Keratinocyte (primary cell): ENCODE measurements at regions not wholly inside any gene's neighbourhood (a gene's known extent, or its start where the extent isn't known, plus 50 kb on each side); places are given as distances from the start of the nearest gene placed in this dataset.
A peak's percentile ranks its signal among the peaks of the same experiment; 100 is the strongest.

Source experiments
- DNase-seq: peaks from one replicate; pipeline ENCODE4 v3.0.0-alpha.2; 2011; ENCODE audit warnings: low read depth, missing footprints, low spot score
- FAIRE-seq: peaks from 2 replicates; lab custom pipeline; 2011; peaks lifted over from hg19 to GRCh38; lab: Jason Lieb, UNC
- H2AFZ ChIP-seq: 2 replicates; pipeline ENCODE4 v1.6.0; 2012; ENCODE audit warnings: low read length, control low read depth, inconsistent platforms; ENCODE audit not compliant: control insufficient read depth
- H3K27ac ChIP-seq: 2 replicates; pipeline ENCODE4 v1.5.1; 2011; ENCODE audit warnings: low read length; ENCODE audit not compliant: control insufficient read depth, insufficient read depth
- H3K27me3 ChIP-seq: 3 replicates; pipeline ENCODE4 v1.6.0; 2011; ENCODE audit warnings: low read length; ENCODE audit not compliant: control insufficient read depth, insufficient read depth; ENCODE audit errors: extremely low read depth
- H3K36me3 ChIP-seq, 2 experiments: 2 replicates in 1 of 2; 3 replicates in 1 of 2; pipeline ENCODE4 v1.5.1; 2011; ENCODE audit warnings: low read length in 2 of 2, mild to moderate bottlenecking in 1 of 2; ENCODE audit not compliant: control insufficient read depth in 2 of 2, insufficient read depth in 2 of 2; ENCODE audit errors: extremely low read depth in 1 of 2
- H3K4me1 ChIP-seq: 3 replicates; pipeline ENCODE4 v1.5.1; 2011; ENCODE audit warnings: low read length; ENCODE audit not compliant: control insufficient read depth, insufficient read depth; ENCODE audit errors: extremely low read depth
- H3K4me2 ChIP-seq: 3 replicates; pipeline ENCODE4 v1.6.0; 2011; ENCODE audit warnings: low read depth, low read length; ENCODE audit not compliant: control insufficient read depth, insufficient read depth; ENCODE audit errors: extremely low read depth
- H3K4me3 ChIP-seq, 3 experiments: fragments of 200-600 bp in 1 of 3; sonication (generic) in 1 of 3; 2 replicates in 2 of 3; 3 replicates in 1 of 3; pipeline ENCODE4 v1.5.1; 2011 to 2016; ENCODE audit warnings: low read length in 3 of 3, mild to moderate bottlenecking in 3 of 3, control low read depth in 2 of 3, inconsistent platforms in 1 of 3, low read depth in 1 of 3, mixed read lengths in 1 of 3, mixed run types in 1 of 3, moderate library complexity in 1 of 3; ENCODE audit not compliant: control insufficient read depth in 2 of 3, insufficient read depth in 2 of 3; ENCODE audit errors: extremely low read depth in 1 of 3
- H3K79me2 ChIP-seq: 2 replicates; pipeline ENCODE4 v1.6.0; 2012; ENCODE audit warnings: low read length; ENCODE audit not compliant: control insufficient read depth, insufficient read depth
- H3K9ac ChIP-seq: 3 replicates; pipeline ENCODE4 v1.6.0; 2011; ENCODE audit warnings: low read length; ENCODE audit not compliant: control insufficient read depth, insufficient read depth; ENCODE audit errors: extremely low read depth
- H3K9me1 ChIP-seq: 3 replicates; pipeline ENCODE4 v1.6.0; 2011; ENCODE audit warnings: low read length; ENCODE audit not compliant: control insufficient read depth, insufficient read depth; ENCODE audit errors: extremely low read depth
- H3K9me3 ChIP-seq: 2 replicates; pipeline ENCODE4 v1.5.1; 2012; ENCODE audit warnings: low read depth, low read length; ENCODE audit not compliant: control insufficient read depth
- H4K20me1 ChIP-seq: 3 replicates; pipeline ENCODE4 v1.6.0; 2011; ENCODE audit warnings: low read length; ENCODE audit not compliant: control insufficient read depth, insufficient read depth; ENCODE audit errors: extremely low read depth
- CTCF ChIP-seq, 3 experiments: IDR thresholded peaks in 1 of 3; conservative IDR thresholded peaks in 1 of 3; optimal IDR thresholded peaks in 1 of 3; 2 replicates in 2 of 3; 3 replicates in 1 of 3; pipeline versions ENCODE3 to v1.5.1; 2011; ENCODE audit warnings: low read length in 3 of 3, mild to moderate bottlenecking in 3 of 3, moderate library complexity in 2 of 3, control low read depth in 1 of 3, inconsistent platforms in 1 of 3; ENCODE audit not compliant: insufficient read depth in 2 of 3; ENCODE audit errors: extremely low read depth in 1 of 3
- EZH2 ChIP-seq: IDR thresholded peaks from one replicate; pipeline ENCODE4 v1.6.1; 2012; ENCODE audit warnings: inconsistent platforms, mild to moderate bottlenecking, low read length, moderate library complexity
- dilution Hi-C: fragments of 300-500 bp; cut with MboI; formaldehyde crosslinking; loops from one replicate; pipeline ENCODE4 v1.7.0; 2020; ENCODE audit warnings: low sequenced_read_pairs; ENCODE audit not compliant: extremely low pct_ligation_motif_present

- no peaks in the 10 kb centered on the region for H3K27me3 ChIP-seq
- TF ChIP-seq EZH2, result no peak
- no peak for TF ChIP-seq CTCF (optimal IDR thresholded peaks at IDR 0.05 in 1 of 3, IDR thresholded peaks at IDR 0.05 in 1 of 3, conservative IDR thresholded peaks at IDR 0.05 in 1 of 3; ENCODE audit: extremely low read depth in 1 of 3, insufficient read depth in 2 of 3, low read length in 3 of 3)
- peak overlapping the region; percentile 11 for H3K9ac ChIP-seq
- dilution Hi-C loops, result no loop called here
- DNase-seq (peak; percentile 85), FAIRE-seq (peak; percentile 100)
- no peak overlapping the region for H2AFZ ChIP-seq
- no peak overlapping the region for H3K4me3 ChIP-seq
- no peaks in the 10 kb centered on the region for H3K9me1 ChIP-seq
- no peaks in the 10 kb centered on the region for H3K79me2 ChIP-seq
- H3K4me2 ChIP-seq, result peak overlapping the region; percentile 65
- no peaks in the 10 kb centered on the region for H4K20me1 ChIP-seq
- H3K4me1 ChIP-seq, result peaks cover 34% of the 10 kb centered on the region
- peak overlapping the region; percentile 43 for H3K27ac ChIP-seq
- H3K9me3 ChIP-seq, result no peaks in the 10 kb centered on the region
- H3K36me3 ChIP-seq, result no peaks in the 10 kb centered on the region
Measured at GRCh38 chr17:14942526-14943190, 322.5 kb downstream of the PMP22 start.

DNA sequence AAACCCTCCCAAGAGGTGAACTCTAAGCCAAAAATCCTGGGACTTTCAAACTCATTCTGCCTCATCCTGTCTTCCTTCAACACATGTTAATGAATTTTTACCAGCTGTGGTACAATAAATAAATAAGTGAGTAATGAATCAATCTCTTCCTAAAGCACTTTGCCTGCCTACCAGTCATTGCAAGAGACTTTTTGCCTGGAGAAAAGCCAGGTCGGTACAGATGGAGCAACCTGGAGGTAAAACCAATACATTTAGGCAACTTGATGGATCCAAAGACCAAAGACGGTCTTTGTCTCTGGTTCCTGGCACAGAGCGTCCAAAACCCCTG is 324.2 kb downstream of the PMP22 start:
- Histone ChIP-seq H3K9me3 (no peaks in the 10 kb centered on the region), H3K4me3 (no peak overlapping the region), H3K27ac (no peak overlapping the region), H2AFZ (no peak overlapping the region), H3K4me2 (peak overlapping the region; percentile 19), H3K79me2 (no peaks in the 10 kb centered on the region), H3K36me3 (no peaks in the 10 kb centered on the region), H3K27me3 (no peaks in the 10 kb centered on the region), H3K9ac (no peak overlapping the region), H4K20me1 (no peaks in the 10 kb centered on the region), H3K4me1 (peaks cover 34% of the 10 kb centered on the region), H3K9me1 (no peaks in the 10 kb centered on the region)
- dilution Hi-C loops, result no loop called here
- TF ChIP-seq CTCF (optimal IDR thresholded peaks at IDR 0.05 in 1 of 3, IDR thresholded peaks at IDR 0.05 in 1 of 3, conservative IDR thresholded peaks at IDR 0.05 in 1 of 3; ENCODE audit: extremely low read depth in 1 of 3, insufficient read depth in 2 of 3, low read length in 3 of 3) (no peak), EZH2 (no peak)
- DNase-seq (peak; percentile 38), FAIRE-seq (peak; percentile 87)
